Heart left ventricle (tissue), 16 donors: ENCODE measurements at regions not wholly inside any gene's neighbourhood (a gene's known extent, or its start where the extent isn't known, plus 50 kb on each side); places are given as distances from the start of the nearest gene placed in this dataset.

Experiments
- ATAC-seq, 4 donors: fragments of 200-7000 bp; cut with Tn5 transposase; one replicate each; pipeline ENCODE4 v1.9.1; 2020 to 2022; ENCODE audit warnings: moderate library complexity in 4 of 4, mild to moderate bottlenecking in 3 of 4, moderate number of reproducible peaks in 1 of 4
- DNase-seq, 5 donors: peaks; one replicate each; pipeline ENCODE4 v3.0.0-alpha.2; 2020
- H3K27ac ChIP-seq, 12 donors: fragments of 200-600 bp; sonication (generic) in 4 of 12; one replicate each; pipeline versions ENCODE4 v1.5.0 to v1.8.0; 2016 to 2022; ENCODE audit warnings: mild to moderate bottlenecking in 2 of 12
- H3K27me3 ChIP-seq, 9 donors: fragments of 200-600 bp; sonication (generic) in 2 of 9; one replicate each; pipeline versions ENCODE4 v1.5.1 to v1.8.0; 2016 to 2022; ENCODE audit warnings: mild to moderate bottlenecking in 3 of 9
- H3K36me3 ChIP-seq, 9 donors: fragments of 200-600 bp; sonication (generic) in 2 of 9; one replicate each; pipeline versions ENCODE4 v1.5.0 to v1.8.0; 2018 to 2022; ENCODE audit warnings: mild to moderate bottlenecking in 2 of 9
- H3K4me1 ChIP-seq, 12 donors: fragments of 200-600 bp; sonication (generic) in 4 of 12; one replicate each; pipeline versions ENCODE4 v1.5.0 to v1.8.0; 2016 to 2022; ENCODE audit warnings: mild to moderate bottlenecking in 3 of 12
- H3K4me3 ChIP-seq, 12 donors: fragments of 200-600 bp; sonication (generic) in 4 of 12; one replicate each; pipeline versions ENCODE4 v1.5.0 to v1.8.0; 2017 to 2022; ENCODE audit warnings: mild to moderate bottlenecking in 9 of 12, moderate library complexity in 4 of 12
- H3K9me3 ChIP-seq, 12 donors: fragments of 200-600 bp; sonication (generic) in 4 of 12; one replicate each; pipeline versions ENCODE4 v1.5.0 to v1.8.0; 2016 to 2022; ENCODE audit warnings: mild to moderate bottlenecking in 1 of 12
- CTCF ChIP-seq, 12 donors: fragments of 200-600 bp; sonication (generic) in 4 of 12; IDR thresholded peaks; one replicate each; pipeline versions ENCODE4 v1.5.0 to v1.8.0; 2018 to 2022; ENCODE audit warnings: antibody characterized with exemption in 12 of 12, mild to moderate bottlenecking in 5 of 12
- POLR2A ChIP-seq, 2 donors: fragments of 450-650 bp; IDR thresholded peaks; one replicate each; pipeline ENCODE4 v1.6.1; 2017; ENCODE audit warnings: antibody characterized with exemption in 2 of 2, mild to moderate bottlenecking in 2 of 2, moderate library complexity in 2 of 2
- WGBS, 4 donors: extraction: QIAGEN DNeasy Blood & Tissue Kit in 2 of 4; methylation state at CpG; one replicate each; pipeline versions ENCODE4 v1.1.5 to v1.1.7; 2013 to 2018; 5-methylcytosine and 5-hydroxymethylcytosine counted together
- intact Hi-C, 10 donors: fragments of 100-400 bp; cut with DNase I; formaldehyde crosslinking; loops; one replicate each; pipeline versions ENCODE4 v1.11.1 to v1.14.2; 2022
- donor health status: ischemic (EF 13 %, LVEDD 7.1; RV severe dilation, severe dysfunction).
- donor health status: healthy with polysubstance abuse.
- donor health status: DM: no; HTN: yes; CAD: no.
- donor health status: DM: no; HTN: no; CAD: no.
- donor health status: ischemic (EF 25% LVEDD 6.9; RV normal size, moderate dysfunction).
- donor health status: ischemic (EF 25% LVEDD 5.7; RV mildly dilated, moderate dysfunction).
- donor health status: healthy.
- donor health status: DM: yes; HTN: yes; CAD: no.
- donor health status: ischemic (EF 35%, LVEDD 5.7; RV mildly dilated, moderate dysfunction).
- donor health status: nonischemic (EF 11% LVEDD 7.7; RV severe dilation, severe dysfunction).
- donor health status: DM: yes; HTN: yes; CAD: no.
- donor health status: PGD.
- donor health status: ischemic (EF 29% LVEDD 5.4; RV normal size, mild dysfunction).
- donor health status: nonischemic (EF 23%, LVEDD 6.1; RV moderate dilation, normal function).

GRCh38 chr6:113649880-113650609 lies 207.1 kb upstream of the MARCKS start:
- H3K27ac ChIP-seq = peak overlapping the region in 1 of 12 donors; percentile 53
- DNase-seq (no peak), ATAC-seq (no peak)
- no peak for TF ChIP-seq POLR2A (IDR thresholded peaks at IDR 0.05)
- no peak for TF ChIP-seq CTCF (IDR thresholded peaks at IDR 0.05)
- no peaks in the 10 kb centered on the region for H3K36me3 ChIP-seq
- H3K4me1 ChIP-seq = peaks cover 0 to 37% (median 0%) of the 10 kb centered on the region in 12 donors
- intact Hi-C loops = no loop called here
- WGBS, 4 donors = 68 to 91% (median 84%) methylated on average over 6 of the region's 6 CpGs
- H3K27me3 ChIP-seq = no peaks in the 10 kb centered on the region
- no peak overlapping the region for H3K4me3 ChIP-seq
- no peaks in the 10 kb centered on the region for H3K9me3 ChIP-seq

- H3K4me3 ChIP-seq = no peak overlapping the region
- peak overlapping the region in 1 of 12 donors; percentile 27 for H3K27ac ChIP-seq
- no peak for TF ChIP-seq POLR2A (IDR thresholded peaks at IDR 0.05)
- TF ChIP-seq CTCF (IDR thresholded peaks at IDR 0.05) = no peak
- H3K9me3 ChIP-seq = no peaks in the 10 kb centered on the region
- no peaks in the 10 kb centered on the region for H3K27me3 ChIP-seq
- H3K36me3 ChIP-seq = no peaks in the 10 kb centered on the region
- intact Hi-C loops = no loop called here
- 94 to 96% (median 95%) methylated on average over 8 of the region's 8 CpGs for WGBS, 4 donors
- no peak for ATAC-seq
- H3K4me1 ChIP-seq = peaks cover 0 to 37% (median 0%) of the 10 kb centered on the region in 12 donors
- DNase-seq = no peak
Observed at GRCh38 chr6:113650610-113650979, 206.6 kb upstream of the MARCKS start.

GRCh38 chr6:113651120-113651519 lies 206.0 kb upstream of the MARCKS start:
- Histone ChIP-seq H3K4me1 (peaks cover 0 to 37% (median 0%) of the 10 kb centered on the region in 12 donors), H3K27me3 (no peaks in the 10 kb centered on the region), H3K36me3 (no peaks in the 10 kb centered on the region), H3K27ac (peak overlapping the region in 3 of 12 donors; percentile 24 to 37 (median 31)), H3K4me3 (no peak overlapping the region), H3K9me3 (no peaks in the 10 kb centered on the region)
- no peak for TF ChIP-seq CTCF (IDR thresholded peaks at IDR 0.05)
- TF ChIP-seq POLR2A (IDR thresholded peaks at IDR 0.05) = no peak
- WGBS, 4 donors = 30 to 70% (median 37%) methylated on average over 4 of the region's 4 CpGs
- DNase-seq (peak in 4 of 5 donors; percentile 65 to 83 (median 71)), ATAC-seq (peak; percentile 87 to 95 (median 91))
- intact Hi-C loops = no loop called here

GRCh38 chr6:113651920-113652319 lies 205.2 kb upstream of the MARCKS start:
- Histone ChIP-seq H3K27me3 (no peaks in the 10 kb centered on the region), H3K27ac (no peak overlapping the region), H3K4me3 (no peak overlapping the region), H3K9me3 (no peaks in the 10 kb centered on the region), H3K4me1 (peaks cover 0 to 37% (median 0%) of the 10 kb centered on the region in 12 donors), H3K36me3 (no peaks in the 10 kb centered on the region)
- ATAC-seq (no peak), DNase-seq (no peak)
- no peak for TF ChIP-seq POLR2A (IDR thresholded peaks at IDR 0.05)
- 31 to 63% (median 56%) methylated on average over 1 of the region's 1 CpG for WGBS, 4 donors
- intact Hi-C loops = no loop called here

GRCh38 chr6:113653275-113653674 lies 203.9 kb upstream of the MARCKS start:
- no peak for TF ChIP-seq CTCF (IDR thresholded peaks at IDR 0.05)
- no peak for TF ChIP-seq POLR2A (IDR thresholded peaks at IDR 0.05)
- Histone ChIP-seq H3K4me3 (no peak overlapping the region), H3K9me3 (no peaks in the 10 kb centered on the region), H3K27ac (no peak overlapping the region), H3K4me1 (peaks cover 0 to 32% (median 0%) of the 10 kb centered on the region in 12 donors), H3K36me3 (no peaks in the 10 kb centered on the region), H3K27me3 (no peaks in the 10 kb centered on the region)
- intact Hi-C loops = no loop called here
- DNase-seq = no peak
- ATAC-seq = no peak
- WGBS, 4 donors = 88 to 95% (median 91%) methylated on average over 3 of the region's 3 CpGs
